NCI-H2227 treated with DMSO at 0.1 percent for 48 hours (cell line): ENCODE measurements at regions not wholly inside any gene's neighbourhood (a gene's known extent, or its start where the extent isn't known, plus 50 kb on each side); places are given as distances from the start of the nearest gene placed in this dataset.
A peak's percentile ranks its signal among the peaks of the same experiment; 100 is the strongest.

Experiments
- DNase-seq: peaks from one replicate; lab custom pipeline; 2025; lab: John Stamatoyannopoulos, UW

DNA sequence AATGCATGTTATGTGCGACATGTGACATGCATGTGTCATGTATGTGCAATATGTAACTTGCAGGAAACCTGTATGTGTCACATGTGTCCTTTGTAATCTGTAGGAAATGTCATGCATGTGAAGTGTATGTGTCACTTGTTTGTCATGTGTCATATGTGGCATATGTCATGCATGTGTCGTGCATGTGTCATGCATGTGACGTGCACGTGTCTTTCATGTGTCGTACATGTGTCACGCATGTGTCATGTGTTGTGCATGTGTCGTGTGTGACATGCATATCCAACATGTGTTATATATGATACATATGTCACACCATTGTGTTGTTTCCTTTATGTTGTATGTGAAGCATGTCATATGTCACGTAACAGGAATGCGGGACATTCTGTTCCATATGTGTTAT is 2153.2 kb upstream of the PIK3C3 start:
- no peak for DNase-seq

- no peak for DNase-seq
Measured at GRCh38 chr18:39801010-39801409, 2154.0 kb upstream of the PIK3C3 start.

DNA sequence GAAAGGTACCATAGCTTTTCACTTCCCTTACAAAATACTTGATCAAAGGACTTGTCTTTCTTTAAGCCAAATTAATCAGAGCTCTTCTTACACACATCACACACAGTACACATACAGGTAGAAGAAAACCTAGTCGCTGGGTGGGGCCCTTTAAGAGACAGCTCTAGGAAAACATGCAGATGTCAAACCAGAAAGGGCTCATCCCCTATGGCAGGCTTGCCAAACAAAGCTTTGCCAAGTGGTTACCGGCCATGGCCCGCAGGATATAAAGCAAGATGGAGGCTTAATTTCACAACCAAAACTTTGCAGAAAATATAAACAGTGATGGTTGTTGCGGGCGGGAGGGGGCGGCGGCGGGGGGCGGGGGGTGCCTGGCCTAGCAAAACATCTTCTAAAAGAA is 2156.0 kb upstream of the PIK3C3 start:
- peak; percentile 38 for DNase-seq

- DNase-seq, result no peak
Measured at GRCh38 chr18:39796393-39796792, 2158.6 kb upstream of the PIK3C3 start.

DNA sequence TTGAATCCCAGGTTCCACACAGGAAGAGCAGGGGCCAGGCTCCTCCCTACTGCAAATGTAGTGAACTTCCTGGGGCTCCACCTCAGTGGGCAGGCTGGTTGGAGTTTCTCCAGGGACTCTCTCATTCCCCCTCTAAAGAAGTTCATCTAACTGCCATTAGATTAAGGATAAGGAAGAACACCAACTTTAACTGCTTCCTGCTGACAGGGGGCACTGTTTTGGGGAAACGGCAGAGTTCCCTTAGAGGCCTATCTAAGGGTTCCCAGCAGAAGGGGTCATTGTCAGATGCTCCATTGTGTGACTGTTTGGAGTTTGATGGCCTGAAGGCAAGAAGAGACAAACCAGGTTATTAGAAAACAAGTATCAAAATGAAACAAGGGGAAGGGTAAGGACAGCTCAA is 2159.7 kb upstream of the PIK3C3 start:
- DNase-seq, result no peak

DNA sequence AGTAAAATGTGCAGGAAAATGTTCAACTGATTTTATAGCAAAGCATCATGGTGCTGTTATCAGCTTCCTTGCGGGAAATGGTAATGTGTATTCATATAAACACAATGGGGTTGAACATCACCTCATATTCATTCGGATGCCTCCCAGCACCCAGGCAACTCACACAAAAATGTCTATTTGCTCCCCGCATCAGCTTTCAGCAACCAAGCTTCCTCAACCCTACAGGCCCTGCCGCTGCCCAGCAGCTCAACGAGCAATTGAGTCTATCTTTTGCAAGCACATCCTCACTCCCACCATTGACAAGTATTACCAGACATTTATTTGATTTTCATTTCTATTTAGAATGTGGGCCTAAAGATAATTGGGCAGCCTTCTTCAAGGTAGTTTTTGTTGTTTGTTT is 2161.4 kb upstream of the PIK3C3 start:
- no peak for DNase-seq

DNA sequence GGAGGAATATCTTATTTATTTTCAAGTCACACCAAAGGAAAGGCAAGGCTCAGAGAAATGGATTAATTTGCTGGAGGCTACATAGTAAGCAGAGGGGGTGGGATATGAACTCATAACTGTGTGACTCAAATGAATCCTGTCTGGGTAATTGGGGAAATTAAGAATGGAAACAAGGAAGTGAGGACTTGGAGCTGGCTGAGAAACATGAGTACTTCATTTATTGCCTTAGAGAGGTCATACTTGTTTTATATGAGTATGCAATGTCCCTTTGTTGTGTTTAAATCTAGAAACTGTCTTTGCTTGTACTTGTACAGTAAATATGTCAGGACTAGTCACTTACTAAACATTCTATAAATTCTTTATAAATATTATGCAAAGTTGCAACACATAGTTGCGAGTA is 2166.7 kb upstream of the PIK3C3 start:
- DNase-seq, result no peak

GRCh38 chr18:39786477-39786876 is 2168.6 kb upstream of the PIK3C3 start:
- no peak for DNase-seq

GRCh38 chr18:39784541-39784940 is 2170.5 kb upstream of the PIK3C3 start:
- DNase-seq, result no peak

GRCh38 chr18:39781565-39781964 is 2173.5 kb upstream of the PIK3C3 start:
- DNase-seq, result no peak

- DNase-seq, result no peak
Measured at GRCh38 chr18:39780774-39781173, 2174.3 kb upstream of the PIK3C3 start.

DNA sequence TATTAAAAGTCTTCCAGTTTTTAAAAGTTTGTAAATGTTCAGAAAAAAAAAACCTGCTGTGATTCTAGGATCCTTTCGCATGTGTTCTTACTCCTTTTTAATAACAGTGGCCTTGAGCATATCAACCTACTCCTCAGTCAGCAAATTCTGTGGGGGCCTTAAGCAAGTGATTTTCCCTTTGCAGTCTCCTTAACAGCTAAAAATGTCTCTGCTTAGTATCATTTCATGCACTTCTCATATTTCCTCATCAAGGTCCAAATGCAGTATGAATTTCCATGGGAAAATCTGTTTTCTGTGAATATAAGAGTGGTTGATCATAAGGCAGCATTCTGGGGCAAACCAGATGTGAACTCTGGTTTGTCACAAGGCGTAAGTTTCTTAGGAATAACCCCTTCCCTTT is 2175.1 kb upstream of the PIK3C3 start:
- DNase-seq, result no peak

GRCh38 chr18:39776766-39777165 is 2178.3 kb upstream of the PIK3C3 start:
- DNase-seq, result no peak

DNA sequence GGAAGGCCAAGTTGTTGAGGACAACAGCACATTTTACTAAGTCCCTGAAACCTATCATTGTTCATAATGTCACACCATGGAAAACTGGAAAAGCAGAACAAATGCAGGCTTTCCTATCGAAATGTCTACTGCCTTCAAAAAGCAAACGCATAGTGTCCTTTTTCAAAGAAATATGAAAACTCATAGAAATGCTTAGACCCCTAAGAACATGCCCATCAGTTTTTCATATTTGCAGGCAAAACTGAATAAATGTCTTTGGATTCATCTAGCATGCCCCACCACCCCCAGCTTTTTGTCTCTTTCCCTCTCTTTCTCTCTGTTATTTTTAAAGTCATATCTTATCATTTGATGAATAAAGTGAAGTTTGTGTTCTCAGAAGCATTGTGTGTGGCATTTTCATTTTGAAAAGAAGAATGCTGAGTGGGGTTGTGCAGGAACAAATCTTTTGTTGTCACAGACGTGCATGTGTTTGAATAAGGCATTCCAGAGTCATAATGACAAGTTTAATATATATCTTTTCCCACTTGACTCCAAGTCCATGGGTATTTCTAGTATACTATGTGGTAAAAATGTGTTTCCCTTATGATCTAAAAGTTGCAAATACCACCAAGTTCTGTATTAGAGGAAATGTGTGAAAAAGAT is 2180.0 kb upstream of the PIK3C3 start:
- DNase-seq, result no peak

- no peak for DNase-seq
Measured at GRCh38 chr18:39773646-39774045, 2181.4 kb upstream of the PIK3C3 start.

- DNase-seq, result no peak
Measured at GRCh38 chr18:39772155-39772919, 2182.7 kb upstream of the PIK3C3 start.

DNA sequence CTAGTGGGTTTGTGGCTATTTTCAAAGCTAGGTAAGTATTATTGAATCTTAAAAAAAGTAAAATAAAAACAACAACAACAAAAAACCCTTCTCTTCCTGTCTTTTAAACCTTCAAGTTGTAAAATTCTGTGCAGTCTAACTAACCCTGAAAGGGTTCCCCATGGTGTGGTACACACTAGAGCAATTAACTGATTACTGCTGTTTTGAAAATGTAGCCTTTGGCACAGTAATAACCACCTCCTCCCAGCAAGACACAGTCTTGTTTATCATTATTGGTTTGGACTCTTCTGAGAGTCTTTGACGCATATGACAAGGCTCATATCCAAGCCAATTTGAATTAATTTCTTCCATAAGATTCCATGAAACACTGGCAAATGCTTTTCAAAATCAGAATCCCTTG is 2184.6 kb upstream of the PIK3C3 start:
- DNase-seq, result peak; percentile 46

GRCh38 chr18:39764873-39765272 is 2190.2 kb upstream of the PIK3C3 start:
- DNase-seq, result no peak

DNA sequence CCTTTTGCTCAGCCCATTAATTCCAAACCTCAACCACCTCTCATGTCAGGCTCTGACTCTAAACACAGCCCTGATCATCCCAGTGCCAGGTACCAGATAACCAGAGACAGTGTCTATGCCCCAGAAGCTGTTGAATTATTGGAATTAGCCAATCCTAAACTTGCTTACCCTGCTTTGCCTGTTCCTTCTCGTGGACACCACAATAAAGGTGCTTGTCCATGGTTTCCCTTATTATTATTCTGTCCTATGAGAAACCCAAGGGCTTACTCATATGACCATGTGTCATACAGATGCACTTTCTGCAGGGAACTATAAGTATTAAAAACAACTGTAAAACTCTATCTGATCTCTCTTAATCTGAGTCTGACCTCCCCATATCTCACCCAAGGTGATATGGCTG is 2193.8 kb upstream of the PIK3C3 start:
- DNase-seq, result no peak

DNA sequence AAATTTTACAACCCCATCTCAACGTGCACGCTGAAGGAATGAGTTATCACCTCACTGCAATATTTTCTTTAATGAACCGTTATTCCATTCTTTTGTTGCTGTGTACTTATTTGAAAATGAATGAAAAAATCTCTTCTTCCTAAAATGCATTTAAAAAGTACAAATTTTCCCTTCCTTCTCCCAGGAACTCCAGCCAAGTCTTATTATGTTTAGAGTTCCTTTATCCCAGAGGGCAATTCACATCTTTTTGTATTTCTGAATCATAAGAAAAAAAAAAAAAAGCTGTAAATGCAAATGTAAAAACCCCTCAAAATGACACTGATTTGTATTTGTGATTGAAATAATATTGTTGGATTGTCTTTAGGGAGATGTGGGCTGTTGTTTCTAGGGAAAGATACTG is 2194.3 kb upstream of the CELF4 start:
- DNase-seq, result no peak

DNA sequence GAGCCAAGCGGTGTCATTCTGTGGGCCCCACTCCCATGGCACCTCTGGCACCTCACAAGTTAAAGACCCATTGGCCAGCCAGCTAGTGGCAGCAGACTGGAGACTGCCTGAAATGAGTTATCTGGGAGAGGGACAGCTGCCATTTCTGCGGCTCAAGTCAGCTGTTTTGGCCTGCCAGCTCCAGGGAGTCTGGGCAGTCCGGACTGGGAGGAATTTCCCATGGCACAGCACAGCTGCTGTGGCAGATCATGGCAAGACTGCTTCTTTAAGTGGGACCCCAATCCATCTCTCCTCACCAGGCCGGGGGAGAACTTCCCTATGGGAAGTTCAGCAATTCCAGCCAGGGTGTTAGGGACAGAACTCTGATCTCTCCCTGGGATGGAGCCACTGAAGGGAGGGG is 2187.6 kb upstream of the CELF4 start:
- no peak for DNase-seq

DNA sequence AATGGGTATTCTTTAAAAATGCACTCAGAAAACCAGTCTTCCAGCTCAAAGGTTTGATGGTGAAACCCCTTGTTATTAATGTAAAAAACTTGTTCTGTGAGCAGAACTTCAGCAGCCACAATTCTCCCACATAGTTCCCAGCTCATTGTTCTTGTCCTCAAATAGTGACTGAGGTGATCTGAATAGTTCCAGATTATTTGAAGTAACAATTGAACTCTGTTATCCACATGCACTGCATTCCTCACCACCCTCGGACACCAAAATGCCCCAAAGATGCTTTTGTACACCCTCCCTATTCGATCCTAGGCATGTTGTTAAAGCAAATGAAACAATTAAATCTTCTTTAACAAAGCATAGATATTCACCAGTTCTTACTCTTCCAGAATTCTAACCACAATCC is 2186.8 kb upstream of the CELF4 start:
- DNase-seq, result no peak

DNA sequence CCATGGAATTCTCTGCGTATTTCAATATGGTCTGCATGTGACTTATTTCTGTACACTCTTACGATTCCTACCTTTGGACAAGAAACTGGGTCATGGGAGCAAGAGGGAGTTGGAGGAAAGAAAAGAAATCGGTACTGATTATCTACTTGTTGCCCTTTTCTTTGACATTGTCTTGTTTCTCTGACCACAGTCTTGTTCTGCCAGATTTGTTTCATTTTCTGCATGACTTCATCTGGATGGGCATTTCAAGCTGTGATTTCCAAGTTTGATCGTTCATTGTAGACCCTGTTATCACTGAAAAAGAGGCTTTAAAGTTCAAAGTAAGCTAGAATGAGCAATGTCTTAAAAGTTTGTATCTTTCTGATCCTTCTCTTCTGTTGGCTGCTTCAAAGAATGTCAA is 2186.3 kb upstream of the CELF4 start:
- DNase-seq, result peak; percentile 5

GRCh38 chr18:39751161-39751560 is 2185.6 kb upstream of the CELF4 start:
- no peak for DNase-seq
